ENCODE measurements at regions not wholly inside any gene's neighbourhood (a gene's known extent, or its start where the extent isn't known, plus 50 kb on each side); places are given as distances from the start of the nearest gene placed in this dataset.

DNA sequence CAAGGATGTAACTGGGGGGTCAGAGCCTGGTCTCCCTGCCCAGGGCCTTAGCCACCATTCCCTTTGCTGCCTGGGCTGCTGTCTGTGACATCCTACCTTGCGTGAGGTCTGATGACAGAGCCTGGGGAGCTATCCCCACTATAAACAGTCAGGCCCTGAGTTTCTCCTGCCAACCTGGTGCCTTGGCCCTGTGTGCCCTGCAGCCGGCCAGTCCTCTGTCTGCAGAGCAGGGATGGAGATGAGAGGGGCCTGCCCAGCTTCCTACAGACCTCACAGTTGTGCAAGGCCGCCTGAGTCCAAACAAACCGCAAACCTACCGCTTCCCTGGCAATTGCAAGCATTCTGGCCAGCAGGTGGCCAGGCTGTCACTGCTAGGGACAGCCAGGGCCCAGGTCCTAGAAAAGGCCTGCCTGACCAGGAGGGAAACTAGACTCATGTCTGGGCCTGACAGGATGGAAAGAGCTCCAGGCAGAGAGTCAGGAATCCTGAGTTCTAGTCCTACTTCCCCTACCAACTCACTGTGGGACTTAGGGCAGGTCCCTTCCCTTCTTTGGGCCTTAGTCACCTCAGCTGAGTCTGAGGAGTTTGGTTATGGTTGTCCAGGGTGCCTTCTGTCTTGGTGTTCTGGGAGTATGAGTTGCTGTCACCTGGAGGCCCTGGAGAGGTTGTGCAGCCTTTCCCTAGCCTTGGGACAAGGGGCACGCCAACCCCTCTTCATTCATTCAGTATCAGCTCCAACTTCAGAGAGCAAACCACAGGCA lies 86.2 kb downstream of the VEGFA start:
- no peaks in the 10 kb centered on the region for H3K36me3 ChIP-seq (ENCODE audit: insufficient read depth, low read depth, low read length)

GRCh38 chr6:43855247-43855646 lies 85.2 kb downstream of the VEGFA start:
- Histone ChIP-seq H3K4me1 (ENCODE audit: insufficient read depth, low read length) (no peaks in the 10 kb centered on the region), H3K9me3 (ENCODE audit: insufficient read depth, low read depth, low read length) (no peaks in the 10 kb centered on the region), H3K27ac (ENCODE audit: low read length) (no peak overlapping the region), H3K36me3 (ENCODE audit: insufficient read depth, low read depth, low read length) (no peaks in the 10 kb centered on the region), H3K27me3 (ENCODE audit: insufficient read depth, low read length) (no peaks in the 10 kb centered on the region), H3K4me3 (ENCODE audit: low read length) (no peak overlapping the region), H3K9ac (ENCODE audit: low read depth, low read length) (no peak overlapping the region)

More for the DNA sequence above, 86.2 kb downstream of the VEGFA start:
- Histone ChIP-seq H3K27ac (ENCODE audit: low read length) (no peak overlapping the region), H3K4me1 (ENCODE audit: insufficient read depth, low read length) (no peaks in the 10 kb centered on the region), H3K9ac (ENCODE audit: low read depth, low read length) (no peak overlapping the region), H3K4me3 (ENCODE audit: low read length) (no peak overlapping the region), H3K9me3 (ENCODE audit: insufficient read depth, low read depth, low read length) (no peaks in the 10 kb centered on the region), H3K27me3 (ENCODE audit: insufficient read depth, low read length) (no peaks in the 10 kb centered on the region)

GRCh38 chr6:43853066-43853650 lies 83.1 kb downstream of the VEGFA start:
- Histone ChIP-seq H3K4me3 (ENCODE audit: low read length) (no peak overlapping the region), H3K27ac (ENCODE audit: low read length) (no peak overlapping the region), H3K27me3 (ENCODE audit: insufficient read depth, low read length) (no peaks in the 10 kb centered on the region), H3K4me1 (ENCODE audit: insufficient read depth, low read length) (no peaks in the 10 kb centered on the region), H3K9me3 (ENCODE audit: insufficient read depth, low read depth, low read length) (no peaks in the 10 kb centered on the region), H3K36me3 (ENCODE audit: insufficient read depth, low read depth, low read length) (no peaks in the 10 kb centered on the region), H3K9ac (ENCODE audit: low read depth, low read length) (no peak overlapping the region)

DNA sequence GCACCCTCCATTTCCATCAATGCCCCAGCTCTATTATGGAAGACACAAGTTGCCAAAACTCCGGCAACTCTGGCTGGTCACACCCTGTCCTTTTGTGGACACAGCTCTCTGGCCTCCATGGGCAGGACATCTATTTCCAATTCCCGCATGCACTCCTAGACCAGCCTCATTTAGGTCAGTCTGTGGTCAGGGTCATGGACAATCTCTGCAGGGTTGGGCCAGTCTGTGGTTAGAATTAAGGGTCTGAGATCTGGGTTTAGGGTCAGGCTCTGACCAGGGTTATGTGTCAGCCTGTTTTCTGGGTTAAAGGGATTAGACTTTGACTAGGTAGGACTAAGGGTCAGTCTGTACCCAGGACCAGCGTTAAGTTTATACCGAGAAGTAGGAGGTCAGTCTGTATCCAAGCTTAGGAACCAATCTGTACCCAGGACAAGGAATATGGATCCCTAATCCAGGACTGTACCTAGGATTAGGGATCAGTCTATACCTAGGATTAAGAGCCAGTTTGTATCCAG lies 82.4 kb downstream of the VEGFA start:
- H3K9ac ChIP-seq (ENCODE audit: low read depth, low read length): no peak overlapping the region
- no peak overlapping the region for H3K4me3 ChIP-seq (ENCODE audit: low read length)
- no peaks in the 10 kb centered on the region for H3K27me3 ChIP-seq (ENCODE audit: insufficient read depth, low read length)
- H3K36me3 ChIP-seq (ENCODE audit: insufficient read depth, low read depth, low read length): no peaks in the 10 kb centered on the region
- H3K27ac ChIP-seq (ENCODE audit: low read length): no peak overlapping the region
- no peaks in the 10 kb centered on the region for H3K9me3 ChIP-seq (ENCODE audit: insufficient read depth, low read depth, low read length)
- no peaks in the 10 kb centered on the region for H3K4me1 ChIP-seq (ENCODE audit: insufficient read depth, low read length)

DNA sequence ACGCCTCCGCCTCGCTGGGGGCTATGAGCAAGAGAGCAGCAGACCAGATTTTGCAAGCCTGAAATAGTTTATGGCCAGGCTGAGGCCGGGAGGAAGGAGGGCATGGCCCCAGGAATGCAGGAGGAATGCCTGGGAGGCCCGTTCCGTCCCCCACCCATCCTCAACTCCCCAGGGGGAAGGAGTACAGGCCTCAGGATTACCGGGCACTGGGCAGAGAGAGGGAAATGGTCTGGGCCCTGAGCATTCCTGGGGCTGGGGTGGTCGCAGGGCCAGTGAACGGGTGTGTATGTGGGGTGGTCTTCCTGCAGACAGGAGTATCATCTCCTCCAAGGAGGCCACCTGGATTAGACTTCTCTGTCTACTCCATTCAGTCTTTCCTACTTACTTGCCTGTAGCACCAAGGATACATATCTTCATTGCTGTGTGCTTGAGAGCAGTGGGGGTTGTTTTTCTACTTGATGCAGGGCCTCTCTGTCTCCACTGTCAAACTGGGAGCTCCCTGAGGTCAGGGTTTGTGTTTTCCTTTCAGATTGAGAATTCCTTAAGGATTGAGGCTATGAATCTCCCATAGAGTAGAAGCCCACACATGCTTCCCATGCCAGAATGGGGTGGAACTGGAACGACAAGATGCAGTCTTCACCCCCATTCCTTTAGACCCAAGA lies 81.3 kb downstream of the VEGFA start:
- no peaks in the 10 kb centered on the region for H3K9me3 ChIP-seq (ENCODE audit: insufficient read depth, low read depth, low read length)
- no peak overlapping the region for H3K27ac ChIP-seq (ENCODE audit: low read length)
- no peaks in the 10 kb centered on the region for H3K36me3 ChIP-seq (ENCODE audit: insufficient read depth, low read depth, low read length)
- no peak overlapping the region for H3K4me3 ChIP-seq (ENCODE audit: low read length)
- no peaks in the 10 kb centered on the region for H3K4me1 ChIP-seq (ENCODE audit: insufficient read depth, low read length)
- H3K27me3 ChIP-seq (ENCODE audit: insufficient read depth, low read length): no peaks in the 10 kb centered on the region
- no peak overlapping the region for H3K9ac ChIP-seq (ENCODE audit: low read depth, low read length)

DNA sequence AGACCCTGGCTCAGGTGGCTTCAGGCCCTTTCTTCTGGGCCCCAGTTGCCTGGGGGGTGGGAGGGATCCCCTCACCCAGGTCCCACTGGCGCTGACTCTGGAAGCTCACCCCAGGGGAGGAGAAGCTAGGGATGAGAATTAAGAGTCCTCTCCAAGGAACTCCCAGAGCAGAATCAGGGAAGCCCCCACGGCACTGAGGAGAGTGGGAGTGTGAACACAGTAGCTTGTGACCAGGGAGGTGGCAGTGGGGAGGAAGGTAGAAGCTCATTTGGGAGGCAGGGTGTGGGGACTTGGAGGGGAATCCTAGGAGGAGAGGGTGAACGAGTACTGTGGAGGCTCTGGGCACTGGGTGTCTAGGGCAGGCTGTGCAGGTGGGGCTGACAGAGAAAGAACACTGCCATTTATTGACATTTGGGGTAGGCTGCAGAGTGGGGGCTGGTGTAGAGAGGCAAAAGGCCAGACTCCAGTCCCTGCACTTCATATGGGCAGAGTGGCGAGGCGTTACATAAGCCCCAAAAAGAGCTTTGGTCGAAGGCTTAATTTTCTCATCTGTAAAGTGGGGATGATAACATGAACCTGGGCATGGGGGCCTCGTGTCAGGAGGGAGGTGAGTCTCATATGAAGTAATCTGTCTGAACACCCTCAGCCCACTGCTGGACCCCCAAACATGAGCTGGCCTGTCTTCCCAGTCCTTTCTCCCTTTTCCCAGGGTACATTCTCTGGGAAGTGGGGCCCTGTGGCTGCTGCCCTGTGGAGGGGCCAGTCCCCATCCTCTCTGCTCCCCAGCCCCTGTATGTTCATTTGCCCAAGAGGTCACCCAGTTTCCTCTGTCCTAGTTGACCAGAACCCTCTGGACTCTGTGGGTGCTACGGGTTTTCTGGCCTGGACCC lies 80.5 kb downstream of the VEGFA start:
- Histone ChIP-seq H3K27me3 (ENCODE audit: insufficient read depth, low read length) (no peaks in the 10 kb centered on the region), H3K4me1 (ENCODE audit: insufficient read depth, low read length) (no peaks in the 10 kb centered on the region), H3K9me3 (ENCODE audit: insufficient read depth, low read depth, low read length) (no peaks in the 10 kb centered on the region), H3K4me3 (ENCODE audit: low read length) (no peak overlapping the region), H3K9ac (ENCODE audit: low read depth, low read length) (no peak overlapping the region), H3K36me3 (ENCODE audit: insufficient read depth, low read depth, low read length) (no peaks in the 10 kb centered on the region), H3K27ac (ENCODE audit: low read length) (no peak overlapping the region)

- Histone ChIP-seq H3K27ac (ENCODE audit: low read length) (no peak overlapping the region), H3K4me3 (ENCODE audit: low read length) (no peak overlapping the region), H3K27me3 (ENCODE audit: insufficient read depth, low read length) (no peaks in the 10 kb centered on the region), H3K9ac (ENCODE audit: low read depth, low read length) (no peak overlapping the region), H3K4me1 (ENCODE audit: insufficient read depth, low read length) (no peaks in the 10 kb centered on the region), H3K36me3 (ENCODE audit: insufficient read depth, low read depth, low read length) (no peaks in the 10 kb centered on the region), H3K9me3 (ENCODE audit: insufficient read depth, low read depth, low read length) (no peaks in the 10 kb centered on the region)
Measured at GRCh38 chr6:43849844-43850243, 79.8 kb downstream of the VEGFA start.

DNA sequence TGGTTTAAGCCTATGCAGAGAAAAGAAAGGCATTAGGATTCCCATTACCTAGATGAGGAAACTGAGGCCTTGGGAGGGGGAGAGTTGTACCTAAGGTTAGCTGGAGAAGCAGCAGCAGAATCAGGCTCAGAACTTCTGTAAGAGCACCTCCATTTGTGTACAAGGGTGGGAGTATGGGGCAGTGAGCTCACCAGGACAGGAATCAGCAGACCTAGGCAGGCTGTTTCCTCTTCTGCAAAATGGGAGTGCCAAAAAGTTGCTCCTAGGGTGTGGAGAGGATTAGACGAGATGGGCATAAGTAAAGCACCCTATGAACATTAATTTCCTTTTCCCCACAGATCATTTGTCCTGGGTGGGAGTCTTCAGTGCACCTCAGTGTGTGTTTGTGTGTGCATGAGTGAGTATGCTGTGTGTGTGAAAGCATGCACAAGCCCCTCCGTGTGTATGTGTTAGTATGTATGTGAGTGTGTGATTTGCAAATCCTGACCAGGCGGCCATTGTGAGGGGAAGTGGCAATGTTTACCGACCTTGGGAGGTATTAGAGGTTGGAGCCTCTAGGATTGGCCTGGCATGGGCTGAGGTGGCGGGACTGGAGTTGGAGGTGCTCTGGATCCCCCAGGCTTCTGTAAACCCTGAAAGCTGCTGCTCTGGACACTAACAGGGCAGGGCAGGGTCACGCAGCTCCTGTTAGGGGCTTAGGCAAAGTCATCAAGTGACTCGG lies 78.8 kb downstream of the VEGFA start:
- no peaks in the 10 kb centered on the region for H3K36me3 ChIP-seq (ENCODE audit: insufficient read depth, low read depth, low read length)
- H3K27me3 ChIP-seq (ENCODE audit: insufficient read depth, low read length): no peaks in the 10 kb centered on the region
- no peaks in the 10 kb centered on the region for H3K4me1 ChIP-seq (ENCODE audit: insufficient read depth, low read length)
- H3K27ac ChIP-seq (ENCODE audit: low read length): no peak overlapping the region
- no peak overlapping the region for H3K9ac ChIP-seq (ENCODE audit: low read depth, low read length)
- no peaks in the 10 kb centered on the region for H3K9me3 ChIP-seq (ENCODE audit: insufficient read depth, low read depth, low read length)
- H3K4me3 ChIP-seq (ENCODE audit: low read length): no peak overlapping the region

- no peaks in the 10 kb centered on the region for H3K9me3 ChIP-seq (ENCODE audit: insufficient read depth, low read depth, low read length)
- no peak overlapping the region for H3K4me3 ChIP-seq (ENCODE audit: low read length)
- H3K36me3 ChIP-seq (ENCODE audit: insufficient read depth, low read depth, low read length): no peaks in the 10 kb centered on the region
- no peak overlapping the region for H3K9ac ChIP-seq (ENCODE audit: low read depth, low read length)
- H3K27ac ChIP-seq (ENCODE audit: low read length): no peak overlapping the region
- H3K27me3 ChIP-seq (ENCODE audit: insufficient read depth, low read length): no peaks in the 10 kb centered on the region
- H3K4me1 ChIP-seq (ENCODE audit: insufficient read depth, low read length): no peaks in the 10 kb centered on the region
Measured at GRCh38 chr6:43847741-43848630, 78.0 kb downstream of the VEGFA start.

DNA sequence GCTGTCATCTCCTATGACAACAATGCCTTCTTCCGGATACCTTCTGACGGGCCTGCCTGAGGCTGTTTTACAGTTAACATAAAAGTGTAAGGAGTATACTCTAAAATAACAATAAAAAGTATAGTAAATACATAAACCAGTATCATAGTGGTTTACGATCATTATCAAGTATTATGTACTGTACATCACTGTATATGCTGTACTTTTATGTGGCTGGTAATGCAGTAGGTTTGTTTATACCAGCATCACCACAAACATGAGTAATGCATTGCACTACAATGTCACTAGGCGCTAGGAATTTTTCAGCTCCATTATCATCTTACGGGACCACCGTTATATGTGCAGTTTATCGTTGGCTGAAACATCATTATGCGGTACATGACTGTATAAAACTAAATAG lies 76.5 kb downstream of the VEGFA start:
- Histone ChIP-seq H3K27me3 (ENCODE audit: insufficient read depth, low read length) (no peaks in the 10 kb centered on the region), H3K36me3 (ENCODE audit: insufficient read depth, low read depth, low read length) (no peaks in the 10 kb centered on the region), H3K9ac (ENCODE audit: low read depth, low read length) (no peak overlapping the region), H3K4me3 (ENCODE audit: low read length) (no peak overlapping the region), H3K9me3 (ENCODE audit: insufficient read depth, low read depth, low read length) (no peaks in the 10 kb centered on the region), H3K27ac (ENCODE audit: low read length) (no peak overlapping the region), H3K4me1 (ENCODE audit: insufficient read depth, low read length) (no peaks in the 10 kb centered on the region)

Data from iPS-20b (cell line).